IPS-NIHi7 (cell line): ENCODE measurements at regions not wholly inside any gene's neighbourhood (a gene's known extent, or its start where the extent isn't known, plus 50 kb on each side); places are given as distances from the start of the nearest gene placed in this dataset.
A peak's percentile ranks its signal among the peaks of the same experiment; 100 is the strongest.
"Not testable (repeated sequence)": the region's sequence is repeated elsewhere in the genome, so short reads cannot be mapped to it uniquely, and the experiment has no call there.

Experiments used
- DNase-seq: peaks from one replicate; pipeline ENCODE4 v3.0.0; 2012; ENCODE audit warnings: mixed read lengths; ENCODE audit errors: extremely low spot score

- peak; percentile 86 for DNase-seq
These were observed 54.2 kb upstream of the SEC14L1 start for GRCh38 chr17:77086433-77087010.

- no peak for DNase-seq
These were observed 52.9 kb upstream of the SEC14L1 start for GRCh38 chr17:77087650-77088454.

GRCh38 chr17:77088455-77089123 lies 52.2 kb upstream of the SEC14L1 start:
- DNase-seq, result peak; percentile 96

GRCh38 chr17:77089124-77089490 lies 51.7 kb upstream of the SEC14L1 start:
- no peak for DNase-seq

GRCh38 chr17:77089949-77090348 lies 50.8 kb upstream of the SEC14L1 start:
- not testable (repeated sequence) for DNase-seq

GRCh38 chr17:77090476-77090875 lies 50.3 kb upstream of the SEC14L1 start:
- no peak for DNase-seq
